Thymus (tissue), 11 donors: ENCODE measurements at regions not wholly inside any gene's neighbourhood (a gene's known extent, or its start where the extent isn't known, plus 50 kb on each side); places are given as distances from the start of the nearest gene placed in this dataset.
"Not testable (repeated sequence)": the region's sequence is repeated elsewhere in the genome, so short reads cannot be mapped to it uniquely, and the experiment has no call there.

ENCODE experiments used
- DNase-seq, 9 donors: peaks; one replicate each; pipeline ENCODE4 v3.0.0-alpha.2; 2013; ENCODE audit warnings: low spot score in 9 of 9, low read depth in 6 of 9, missing footprints in 1 of 9
- H3K27ac ChIP-seq, 2 donors: one replicate each; pipeline ENCODE4 v1.5.1; 2013; ENCODE audit warnings: control low read depth in 1 of 2, low read depth in 1 of 2, low read length in 1 of 2, mild to moderate bottlenecking in 1 of 2, moderate library complexity in 1 of 2
- H3K27me3 ChIP-seq, 2 donors: one replicate each; pipeline ENCODE4 v1.5.1; 2013; ENCODE audit warnings: low read length in 1 of 2; ENCODE audit not compliant: control insufficient read depth in 2 of 2, insufficient read depth in 1 of 2
- H3K36me3 ChIP-seq, 2 donors: one replicate each; pipeline ENCODE4 v1.5.1; 2013; ENCODE audit warnings: low read length in 1 of 2, mild to moderate bottlenecking in 1 of 2, moderate library complexity in 1 of 2; ENCODE audit not compliant: control insufficient read depth in 2 of 2, insufficient read depth in 2 of 2
- H3K4me1 ChIP-seq, 2 donors: one replicate each; pipeline ENCODE4 v1.5.1; 2013; ENCODE audit warnings: low read length in 2 of 2; ENCODE audit not compliant: control insufficient read depth in 2 of 2, insufficient read depth in 2 of 2
- H3K4me3 ChIP-seq, 2 donors: one replicate each; pipeline ENCODE4 v1.5.1; 2013; ENCODE audit warnings: low read length in 2 of 2, control low read depth in 1 of 2, mild to moderate bottlenecking in 1 of 2
- H3K9me3 ChIP-seq, 2 donors: one replicate each; pipeline ENCODE4 v1.5.1; 2013; ENCODE audit warnings: low read length in 1 of 2, mild to moderate bottlenecking in 1 of 2; ENCODE audit not compliant: control insufficient read depth in 2 of 2, insufficient read depth in 1 of 2
- WGBS: extraction: QIAGEN DNeasy Blood & Tissue Kit; methylation state at CpG from one replicate; pipeline ENCODE4 v1.1.7; 2013; 5-methylcytosine and 5-hydroxymethylcytosine counted together
- donor health status: healthy.

GRCh38 chr9:100639854-100640253 is 62.0 kb downstream of the CAVIN4 start:
- H3K27ac ChIP-seq: no peak overlapping the region
- WGBS: 69% methylated on average over 1 of the region's 1 CpG
- H3K9me3 ChIP-seq: no peaks in the 10 kb centered on the region
- no peak overlapping the region for H3K4me3 ChIP-seq
- DNase-seq: no peak
- H3K27me3 ChIP-seq: no peaks in the 10 kb centered on the region
- no peaks in the 10 kb centered on the region for H3K36me3 ChIP-seq
- H3K4me1 ChIP-seq: no peaks in the 10 kb centered on the region

- Histone ChIP-seq H3K27ac (no peak overlapping the region), H3K36me3 (no peaks in the 10 kb centered on the region), H3K27me3 (no peaks in the 10 kb centered on the region), H3K9me3 (no peaks in the 10 kb centered on the region), H3K4me1 (no peaks in the 10 kb centered on the region), H3K4me3 (no peak overlapping the region)
- WGBS: 91% methylated on average over 5 of the region's 5 CpGs
- DNase-seq: no peak
These were observed 62.7 kb downstream of the CAVIN4 start for GRCh38 chr9:100640447-100641050.

- no peaks in the 10 kb centered on the region for H3K36me3 ChIP-seq
- no peaks in the 10 kb centered on the region for H3K27me3 ChIP-seq
- no peak overlapping the region for H3K27ac ChIP-seq
- H3K4me1 ChIP-seq: no peaks in the 10 kb centered on the region
- 90% methylated on average over 2 of the region's 2 CpGs for WGBS
- no peaks in the 10 kb centered on the region for H3K9me3 ChIP-seq
- no peak overlapping the region for H3K4me3 ChIP-seq
- no peak for DNase-seq
These were observed 63.3 kb downstream of the CAVIN4 start for GRCh38 chr9:100641166-100641565.

- H3K9me3 ChIP-seq: peaks cover 0 to 7% of the 10 kb centered on the region in 2 donors
- 96% methylated on average over 4 of the region's 4 CpGs for WGBS
- no peaks in the 10 kb centered on the region for H3K4me1 ChIP-seq
- DNase-seq: no peak
- no peak overlapping the region for H3K4me3 ChIP-seq
- no peaks in the 10 kb centered on the region for H3K36me3 ChIP-seq
- no peak overlapping the region for H3K27ac ChIP-seq
- H3K27me3 ChIP-seq: no peaks in the 10 kb centered on the region
These were observed 75.0 kb downstream of the CAVIN4 start for GRCh38 chr9:100652850-100653249.

GRCh38 chr9:100653643-100654334 is 75.9 kb downstream of the CAVIN4 start:
- DNase-seq: no peak
- H3K9me3 ChIP-seq: peaks cover 0 to 7% of the 10 kb centered on the region in 2 donors
- no peak overlapping the region for H3K27ac ChIP-seq
- 92% methylated on average over 4 of the region's 4 CpGs for WGBS
- H3K27me3 ChIP-seq: no peaks in the 10 kb centered on the region
- H3K4me1 ChIP-seq: no peaks in the 10 kb centered on the region
- no peaks in the 10 kb centered on the region for H3K36me3 ChIP-seq
- no peak overlapping the region for H3K4me3 ChIP-seq

- H3K4me1 ChIP-seq, H3K27me3 ChIP-seq, DNase-seq, H3K36me3 ChIP-seq, H3K4me3 ChIP-seq, H3K27ac ChIP-seq, H3K9me3 ChIP-seq: not testable (repeated sequence)
- 90% methylated on average over 2 of the region's 2 CpGs for WGBS
These were observed 79.0 kb downstream of the CAVIN4 start for GRCh38 chr9:100656851-100657250.

- no peak for DNase-seq
- H3K4me1 ChIP-seq: no peaks in the 10 kb centered on the region
- peaks cover 0 to 7% of the 10 kb centered on the region in 2 donors for H3K9me3 ChIP-seq
- H3K27me3 ChIP-seq: no peaks in the 10 kb centered on the region
- no peaks in the 10 kb centered on the region for H3K36me3 ChIP-seq
- WGBS: 60% methylated on average over 3 of the region's 3 CpGs
- no peak overlapping the region for H3K27ac ChIP-seq
- no peak overlapping the region for H3K4me3 ChIP-seq
These were observed 83.8 kb downstream of the CAVIN4 start for GRCh38 chr9:100661668-100662067.

GRCh38 chr9:100662122-100662521 is 84.2 kb downstream of the CAVIN4 start:
- Histone ChIP-seq H3K27ac (no peak overlapping the region), H3K9me3 (peaks cover 0 to 3% of the 10 kb centered on the region in 2 donors), H3K36me3 (no peaks in the 10 kb centered on the region), H3K4me1 (no peaks in the 10 kb centered on the region), H3K27me3 (no peaks in the 10 kb centered on the region), H3K4me3 (no peak overlapping the region)
- no peak for DNase-seq
- 14% methylated on average over 1 of the region's 1 CpG for WGBS

- Histone ChIP-seq H3K36me3 (no peaks in the 10 kb centered on the region), H3K9me3 (no peaks in the 10 kb centered on the region), H3K27ac (no peak overlapping the region), H3K27me3 (no peaks in the 10 kb centered on the region), H3K4me1 (no peaks in the 10 kb centered on the region), H3K4me3 (no peak overlapping the region)
- 97% methylated on average over 5 of the region's 5 CpGs for WGBS
- no peak for DNase-seq
These were observed 89.6 kb downstream of the CAVIN4 start for GRCh38 chr9:100667448-100667847.
